AG04450 (cell line): ENCODE measurements at regions not wholly inside any gene's neighbourhood (a gene's known extent, or its start where the extent isn't known, plus 50 kb on each side); places are given as distances from the start of the nearest gene placed in this dataset.

ENCODE experiments used
- CTCF ChIA-PET: fragments of 300-600, 350-600 bp; formaldehyde crosslinking; extraction: SDS; loops from one replicate; lab custom pipeline; 2022; ENCODE audit warnings: antibody characterized with exemption, inconsistent platforms; lab: Charles Lee
- POLR2A ChIA-PET: fragments of 350-600 bp; formaldehyde crosslinking; extraction: SDS; loops from one replicate; lab custom pipeline; 2021; ENCODE audit warnings: antibody characterized with exemption, inconsistent platforms; lab: Yijun Ruan, JAX
- DNase-seq: peaks from one replicate; pipeline ENCODE4 v3.0.0-alpha.2; 2011; ENCODE audit warnings: low read depth, low spot score
- H3K27ac ChIP-seq: one replicate; pipeline ENCODE4 v1.5.1; 2012; ENCODE audit warnings: low read depth, low read length, control low read depth
- H3K27me3 ChIP-seq: one replicate; pipeline ENCODE4 v1.6.0; 2012; ENCODE audit warnings: low read length; ENCODE audit not compliant: control insufficient read depth, insufficient read depth
- H3K4me3 ChIP-seq: 2 replicates; pipeline ENCODE4 v1.5.1; 2011; ENCODE audit warnings: mild to moderate bottlenecking, low read depth, low read length, control low read depth
- H3K9me3 ChIP-seq: 2 replicates; pipeline ENCODE4 v1.5.1; 2012; ENCODE audit warnings: low read length; ENCODE audit not compliant: control insufficient read depth, insufficient read depth
- TF ChIP-seq, protein P1 (sequence below): IDR thresholded peaks from 2 replicates; pipeline ENCODE4 v1.5.1; 2011; ENCODE audit warnings: low read depth, low read length, control low read depth, inconsistent platforms

DNA sequence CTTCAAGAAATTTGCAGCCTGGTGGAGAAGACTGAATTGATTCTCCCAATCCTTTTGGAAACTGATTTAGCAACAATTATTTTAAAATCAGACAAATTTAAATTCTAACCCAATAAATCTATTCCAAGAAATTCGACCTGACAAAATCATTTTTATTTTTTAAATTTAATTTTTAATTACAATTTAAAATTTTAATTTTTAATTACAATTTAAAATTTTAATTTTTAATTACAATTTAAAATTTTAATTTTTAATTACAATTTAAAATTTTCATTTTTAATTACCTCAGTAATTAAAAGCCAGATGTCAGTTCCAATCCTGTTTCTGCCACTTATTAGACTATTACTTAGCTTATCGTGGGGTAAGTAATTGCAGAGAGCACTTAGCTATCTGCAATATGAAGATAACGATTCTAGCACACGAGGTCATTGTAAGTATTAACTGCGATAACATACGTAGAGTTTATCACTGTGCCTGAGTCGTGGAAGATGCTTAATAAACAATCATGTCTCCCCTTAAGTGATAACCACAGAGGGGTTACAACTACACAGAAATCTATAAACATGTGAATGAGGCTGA, 346.4 kb upstream of the SLC24A2 start:
- TF ChIP-seq, protein P1, sequence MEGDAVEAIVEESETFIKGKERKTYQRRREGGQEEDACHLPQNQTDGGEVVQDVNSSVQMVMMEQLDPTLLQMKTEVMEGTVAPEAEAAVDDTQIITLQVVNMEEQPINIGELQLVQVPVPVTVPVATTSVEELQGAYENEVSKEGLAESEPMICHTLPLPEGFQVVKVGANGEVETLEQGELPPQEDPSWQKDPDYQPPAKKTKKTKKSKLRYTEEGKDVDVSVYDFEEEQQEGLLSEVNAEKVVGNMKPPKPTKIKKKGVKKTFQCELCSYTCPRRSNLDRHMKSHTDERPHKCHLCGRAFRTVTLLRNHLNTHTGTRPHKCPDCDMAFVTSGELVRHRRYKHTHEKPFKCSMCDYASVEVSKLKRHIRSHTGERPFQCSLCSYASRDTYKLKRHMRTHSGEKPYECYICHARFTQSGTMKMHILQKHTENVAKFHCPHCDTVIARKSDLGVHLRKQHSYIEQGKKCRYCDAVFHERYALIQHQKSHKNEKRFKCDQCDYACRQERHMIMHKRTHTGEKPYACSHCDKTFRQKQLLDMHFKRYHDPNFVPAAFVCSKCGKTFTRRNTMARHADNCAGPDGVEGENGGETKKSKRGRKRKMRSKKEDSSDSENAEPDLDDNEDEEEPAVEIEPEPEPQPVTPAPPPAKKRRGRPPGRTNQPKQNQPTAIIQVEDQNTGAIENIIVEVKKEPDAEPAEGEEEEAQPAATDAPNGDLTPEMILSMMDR = no peak
- ChIA-PET CTCF (no interaction called here), POLR2A (no interaction called here)
- H3K27ac ChIP-seq = no peak overlapping the region
- no peaks in the 10 kb centered on the region for H3K9me3 ChIP-seq
- no peak for DNase-seq
- H3K4me3 ChIP-seq = no peak overlapping the region
- no peaks in the 10 kb centered on the region for H3K27me3 ChIP-seq

DNA sequence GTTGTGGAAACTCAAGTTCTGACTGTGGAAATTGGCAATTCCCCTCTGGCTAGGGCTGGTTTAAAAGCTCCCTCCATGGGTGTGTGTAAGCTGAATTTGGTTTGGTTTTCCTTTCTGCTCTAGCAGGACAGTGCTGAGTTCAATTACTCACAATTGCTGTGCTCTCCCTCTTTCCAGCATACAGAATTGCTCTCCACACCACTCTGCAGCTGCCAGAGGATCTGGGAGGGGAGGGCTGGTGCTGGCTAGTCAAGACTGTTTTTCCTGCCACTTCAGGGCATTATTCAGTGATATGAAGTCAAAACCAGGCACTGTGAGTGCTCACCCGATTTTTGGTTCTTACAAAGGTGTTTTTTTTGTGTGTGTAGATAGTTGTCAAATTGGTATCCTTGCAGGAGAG, 336.9 kb upstream of the SLC24A2 start:
- DNase-seq = no peak
- TF ChIP-seq, protein P1 = no peak
- Histone ChIP-seq H3K27me3 (no peaks in the 10 kb centered on the region), H3K27ac (no peak overlapping the region), H3K9me3 (no peaks in the 10 kb centered on the region), H3K4me3 (no peak overlapping the region)
- ChIA-PET CTCF (no interaction called here), POLR2A (no interaction called here)

DNA sequence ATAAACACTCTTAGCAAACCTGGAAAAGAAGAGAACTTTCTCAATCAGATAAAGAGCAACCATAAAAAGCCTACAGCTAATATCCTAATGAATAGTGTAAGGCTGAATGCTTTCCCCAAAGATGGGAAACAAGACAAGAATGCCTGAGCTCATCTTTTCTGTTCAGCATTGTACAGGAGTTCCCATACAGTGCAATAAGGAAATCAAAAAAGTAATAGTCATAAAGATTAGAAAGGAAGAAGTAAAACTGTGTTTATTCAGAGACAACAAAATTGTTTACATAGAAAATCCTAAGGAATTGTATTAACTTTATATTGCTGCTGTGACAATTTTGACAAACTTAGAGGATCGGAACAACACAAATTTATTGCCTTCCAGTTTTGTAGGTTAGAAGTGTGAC, 330.7 kb upstream of the SLC24A2 start:
- no peaks in the 10 kb centered on the region for H3K9me3 ChIP-seq
- H3K4me3 ChIP-seq = no peak overlapping the region
- CTCF ChIA-PET = no interaction called here
- POLR2A ChIA-PET = no interaction called here
- no peak overlapping the region for H3K27ac ChIP-seq
- H3K27me3 ChIP-seq = no peaks in the 10 kb centered on the region
- DNase-seq = no peak
- TF ChIP-seq, protein P1 = no peak

DNA sequence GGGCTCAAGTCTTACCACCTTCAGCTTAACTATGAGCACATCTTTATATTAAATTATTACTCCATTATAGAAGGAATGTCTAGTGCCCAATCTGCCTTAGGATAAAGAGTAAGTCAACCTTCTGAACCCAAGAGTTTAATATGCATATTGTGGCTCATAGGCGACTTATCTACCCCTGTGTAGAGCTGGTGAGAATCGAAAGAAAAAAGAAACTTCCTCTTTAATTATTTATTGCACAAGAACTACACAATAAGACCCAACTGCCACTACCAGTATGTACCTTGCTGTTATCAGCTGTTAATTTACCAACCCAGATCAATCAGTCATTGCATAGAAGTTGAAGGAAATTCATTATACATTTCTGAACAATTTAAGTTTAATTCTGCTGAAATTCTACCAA, 329.1 kb upstream of the SLC24A2 start:
- no peak overlapping the region for H3K4me3 ChIP-seq
- no peaks in the 10 kb centered on the region for H3K9me3 ChIP-seq
- TF ChIP-seq, protein P1 = no peak
- no peak for DNase-seq
- ChIA-PET CTCF (no interaction called here), POLR2A (no interaction called here)
- H3K27ac ChIP-seq = no peak overlapping the region
- no peaks in the 10 kb centered on the region for H3K27me3 ChIP-seq

DNA sequence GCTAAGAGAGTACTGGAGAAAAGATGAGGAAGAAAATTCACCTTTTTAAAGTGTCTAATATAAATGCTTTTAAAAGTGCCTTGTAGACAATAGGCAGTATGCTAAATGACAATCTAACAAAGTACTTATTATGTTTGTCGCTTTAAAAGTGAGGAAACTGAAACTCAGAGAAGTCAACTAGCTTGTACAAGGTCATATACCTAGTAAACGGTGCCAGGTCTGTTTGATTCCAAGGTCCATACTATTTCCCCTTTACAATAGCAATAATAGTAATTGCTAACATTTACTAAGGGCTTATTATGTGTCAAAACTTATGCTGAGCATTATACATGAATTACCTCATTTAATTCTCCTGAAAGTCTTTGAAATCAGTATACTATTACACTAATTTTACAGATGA, 328.6 kb upstream of the SLC24A2 start:
- no peaks in the 10 kb centered on the region for H3K27me3 ChIP-seq
- H3K27ac ChIP-seq = no peak overlapping the region
- no peaks in the 10 kb centered on the region for H3K9me3 ChIP-seq
- no peak for DNase-seq
- TF ChIP-seq, protein P1 = no peak
- ChIA-PET CTCF (no interaction called here), POLR2A (no interaction called here)
- no peak overlapping the region for H3K4me3 ChIP-seq
